HG03460 (cell line): ENCODE measurements at regions not wholly inside any gene's neighbourhood (a gene's known extent, or its start where the extent isn't known, plus 50 kb on each side); places are given as distances from the start of the nearest gene placed in this dataset.
A peak's percentile ranks its signal among the peaks of the same experiment; 100 is the strongest.

Source experiments
- ATAC-seq: cut with Tn5 transposase; IDR thresholded peaks from one replicate; pipeline ENCODE4 v1.9.1; 2021; ENCODE audit not compliant: unreplicated experiment

DNA sequence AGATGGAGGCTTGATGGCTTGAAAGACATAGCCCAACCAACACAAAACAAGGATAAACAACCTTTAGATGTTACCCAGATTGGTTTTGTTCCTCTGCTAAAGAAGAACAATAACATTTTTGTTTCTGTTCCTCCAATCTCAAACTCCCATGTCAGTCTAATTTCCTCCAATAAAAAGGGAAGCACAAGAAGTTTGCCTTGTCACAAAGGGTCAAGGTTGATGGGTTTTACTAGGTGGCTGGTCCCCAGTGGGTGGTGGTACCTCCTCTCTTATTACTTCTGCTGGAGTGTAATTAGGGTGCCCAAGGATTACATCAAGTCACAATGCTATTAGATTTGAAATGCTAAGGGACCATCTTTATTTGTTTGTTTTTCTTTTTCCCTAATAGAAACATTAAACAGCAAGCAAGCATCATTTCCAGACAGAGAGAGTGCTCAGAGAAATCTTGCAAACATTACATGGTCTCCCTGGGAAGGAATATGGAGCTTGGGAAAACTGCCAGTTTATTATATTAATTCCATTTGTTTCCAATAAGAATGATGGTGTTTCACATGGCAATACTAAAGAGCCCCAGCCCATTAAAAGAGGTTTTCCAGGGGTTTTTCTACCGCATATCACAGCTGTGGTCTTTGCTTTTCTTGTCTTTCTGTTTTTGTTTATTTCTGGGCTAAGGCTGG, 78.3 kb upstream of the AOAH start:
- no peak for ATAC-seq

DNA sequence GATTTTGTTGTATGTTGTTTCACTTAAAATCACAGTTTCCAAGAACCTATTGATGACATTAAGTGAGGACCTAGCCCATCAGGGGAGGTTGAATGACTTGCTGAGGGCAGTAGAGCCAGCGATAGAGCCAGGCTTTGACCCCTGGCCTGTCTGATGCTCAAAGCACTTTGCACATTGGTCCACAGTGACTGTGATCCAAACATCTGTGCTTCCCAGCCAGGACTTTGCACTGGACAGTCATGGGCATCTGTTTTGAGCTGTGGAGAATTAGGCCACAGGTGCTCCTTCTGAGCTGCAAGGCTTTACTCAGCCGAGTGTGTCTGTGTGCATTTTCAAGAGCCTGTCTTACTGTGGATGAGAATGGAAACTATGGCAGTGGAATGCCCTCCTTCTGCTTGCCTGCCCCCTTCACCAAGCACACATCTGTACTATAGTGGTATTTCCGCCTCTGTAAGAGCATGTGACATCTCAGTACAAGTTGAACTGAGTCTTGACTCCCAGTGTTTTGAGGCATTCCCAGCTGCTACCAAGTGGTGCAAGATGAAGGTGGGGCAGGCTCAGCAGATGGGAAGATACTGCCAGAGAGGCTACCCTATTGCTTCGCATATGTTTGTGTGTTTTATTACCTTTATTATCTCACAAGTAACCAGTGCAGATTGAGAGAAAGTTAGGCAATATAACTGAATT, 72.7 kb upstream of the AOAH start:
- no peak for ATAC-seq

DNA sequence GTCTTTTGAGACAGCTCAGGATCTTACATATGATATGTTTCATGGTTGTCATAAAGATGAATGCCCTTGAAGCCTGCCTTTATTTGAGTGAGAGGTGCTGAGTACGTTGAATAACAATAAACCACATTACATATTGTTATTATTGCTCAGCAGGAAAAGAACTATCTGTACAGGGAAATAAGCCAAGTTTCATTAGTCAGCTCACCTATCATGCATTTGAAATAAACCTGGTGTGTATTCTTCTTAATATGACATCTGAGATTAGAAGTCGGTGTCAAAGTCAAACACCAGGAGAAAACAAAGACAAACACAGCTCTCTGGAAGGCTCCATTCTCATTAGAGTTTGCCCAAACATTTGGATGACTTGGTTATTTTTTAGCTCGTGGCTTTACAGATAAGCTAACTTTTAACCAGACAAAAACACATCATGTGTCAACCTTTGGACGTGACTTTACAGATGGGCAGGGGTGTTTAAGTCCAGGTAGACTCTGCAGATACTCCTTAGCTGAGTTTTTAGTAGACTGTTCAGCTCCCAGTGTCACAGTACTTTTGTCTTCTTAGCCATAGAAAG, 71.2 kb upstream of the AOAH start:
- ATAC-seq = no peak

DNA sequence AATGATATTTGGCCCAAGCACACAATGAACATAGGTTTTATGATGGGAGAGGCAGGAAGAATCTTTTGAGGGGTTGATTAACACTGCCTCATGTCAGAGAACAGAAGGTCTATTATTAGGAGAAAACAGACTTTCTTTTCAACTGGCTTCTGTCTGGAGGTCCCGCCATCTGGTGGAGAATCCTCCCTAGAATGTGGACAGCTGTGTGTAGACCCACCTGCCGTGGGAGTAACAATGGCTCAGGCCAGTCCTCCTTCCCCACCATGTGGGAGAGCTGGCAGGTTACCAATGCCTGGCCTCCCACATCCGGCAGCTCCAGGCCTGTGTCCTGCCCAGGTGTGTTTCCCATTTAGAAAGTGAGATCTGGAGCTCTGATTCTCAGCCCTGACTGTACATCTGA, 70.4 kb upstream of the AOAH start:
- no peak for ATAC-seq

DNA sequence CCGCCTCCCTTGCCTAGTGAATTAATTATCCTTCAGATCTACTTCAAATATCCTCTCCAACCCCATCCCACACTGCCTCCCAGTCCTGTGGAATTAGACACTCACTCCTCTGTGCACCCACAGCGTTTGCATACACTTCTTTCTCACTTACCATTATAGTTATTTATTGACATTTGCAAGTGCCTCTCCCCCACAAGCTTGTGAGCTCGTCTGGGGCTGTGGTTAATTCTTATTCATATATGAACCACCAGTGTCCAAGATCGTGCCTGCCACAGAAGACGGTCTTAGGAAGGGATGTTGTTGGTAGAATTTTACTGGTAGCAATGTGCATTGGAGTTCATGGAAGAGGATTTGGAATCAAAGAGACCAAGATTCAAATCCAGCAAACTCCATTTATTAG, 68.1 kb upstream of the AOAH start:
- ATAC-seq = peak; percentile 50

DNA sequence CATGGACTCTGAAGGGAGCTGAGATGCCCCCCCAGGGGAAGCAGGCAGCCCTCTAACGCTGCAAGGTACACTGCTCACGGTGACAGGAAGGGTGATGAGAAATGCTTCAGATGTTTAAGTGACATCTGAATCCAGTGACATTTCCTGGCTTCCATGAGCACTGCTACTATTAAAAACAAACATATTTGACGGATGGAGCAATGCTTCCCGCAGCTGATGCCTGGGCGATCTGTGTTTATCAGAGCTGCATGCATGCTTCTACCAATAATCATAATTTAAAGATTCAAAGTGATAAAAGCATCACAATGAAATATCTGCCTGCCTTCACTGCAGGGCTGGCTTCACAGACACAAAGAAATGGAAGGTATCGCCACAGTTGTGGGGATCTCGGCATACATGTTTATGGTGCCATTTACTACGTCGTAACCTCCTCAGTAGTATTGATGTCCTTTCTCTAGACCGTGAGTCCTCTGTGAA, 66.1 kb upstream of the AOAH start:
- no peak for ATAC-seq

DNA sequence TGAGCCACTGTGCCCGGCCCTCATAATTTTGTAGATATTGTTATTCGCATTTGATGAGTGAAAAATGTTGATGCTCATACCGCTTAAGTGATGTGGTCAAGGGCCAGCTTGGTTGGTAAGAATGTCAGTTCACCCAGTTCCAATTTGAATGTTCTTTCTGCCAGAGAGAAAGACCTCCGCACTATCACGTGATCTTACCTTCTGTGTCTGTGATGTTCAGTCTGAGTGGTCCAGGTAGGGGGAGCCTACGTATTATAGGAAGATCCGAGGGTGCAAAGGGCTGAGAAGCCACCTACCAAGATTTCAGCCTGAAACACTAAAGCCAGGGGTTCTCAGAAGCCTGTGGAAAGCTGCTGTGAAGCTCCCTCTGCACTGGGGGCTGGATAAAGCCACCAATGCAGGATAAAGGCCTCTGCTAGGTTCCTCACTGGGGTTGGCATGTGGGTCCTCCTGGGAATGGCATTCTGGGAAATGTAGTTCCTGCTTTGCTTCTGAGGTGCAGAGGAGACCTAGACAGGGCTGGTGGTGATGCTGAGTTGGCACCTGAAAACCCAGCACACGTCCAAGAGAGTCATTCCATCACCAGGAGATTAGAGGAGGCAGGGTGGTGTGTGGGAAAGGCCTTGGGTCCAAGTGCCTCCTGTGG, 64.7 kb upstream of the AOAH start:
- ATAC-seq = no peak

DNA sequence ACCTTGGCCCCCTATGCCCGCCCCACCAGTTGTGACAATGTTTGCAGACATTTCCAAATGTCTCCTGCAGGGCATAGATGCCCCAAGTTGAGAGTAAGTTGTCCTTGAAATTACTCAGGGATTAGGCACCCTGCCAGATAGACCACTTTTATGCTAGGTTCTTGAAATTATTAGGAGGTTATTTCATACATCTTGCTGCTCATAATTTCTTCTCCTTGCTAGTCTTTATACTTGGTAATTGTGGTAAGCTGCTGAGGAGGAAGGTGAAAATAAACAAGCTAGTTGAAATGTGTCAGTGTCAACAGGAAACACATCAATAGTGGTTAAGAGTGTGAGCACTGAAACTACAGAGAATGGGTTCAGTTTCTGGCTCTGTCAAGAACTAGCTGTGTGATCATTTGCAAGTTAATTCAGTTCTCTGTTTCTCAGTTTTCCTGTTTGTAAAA, 63.7 kb upstream of the AOAH start:
- no peak for ATAC-seq

DNA sequence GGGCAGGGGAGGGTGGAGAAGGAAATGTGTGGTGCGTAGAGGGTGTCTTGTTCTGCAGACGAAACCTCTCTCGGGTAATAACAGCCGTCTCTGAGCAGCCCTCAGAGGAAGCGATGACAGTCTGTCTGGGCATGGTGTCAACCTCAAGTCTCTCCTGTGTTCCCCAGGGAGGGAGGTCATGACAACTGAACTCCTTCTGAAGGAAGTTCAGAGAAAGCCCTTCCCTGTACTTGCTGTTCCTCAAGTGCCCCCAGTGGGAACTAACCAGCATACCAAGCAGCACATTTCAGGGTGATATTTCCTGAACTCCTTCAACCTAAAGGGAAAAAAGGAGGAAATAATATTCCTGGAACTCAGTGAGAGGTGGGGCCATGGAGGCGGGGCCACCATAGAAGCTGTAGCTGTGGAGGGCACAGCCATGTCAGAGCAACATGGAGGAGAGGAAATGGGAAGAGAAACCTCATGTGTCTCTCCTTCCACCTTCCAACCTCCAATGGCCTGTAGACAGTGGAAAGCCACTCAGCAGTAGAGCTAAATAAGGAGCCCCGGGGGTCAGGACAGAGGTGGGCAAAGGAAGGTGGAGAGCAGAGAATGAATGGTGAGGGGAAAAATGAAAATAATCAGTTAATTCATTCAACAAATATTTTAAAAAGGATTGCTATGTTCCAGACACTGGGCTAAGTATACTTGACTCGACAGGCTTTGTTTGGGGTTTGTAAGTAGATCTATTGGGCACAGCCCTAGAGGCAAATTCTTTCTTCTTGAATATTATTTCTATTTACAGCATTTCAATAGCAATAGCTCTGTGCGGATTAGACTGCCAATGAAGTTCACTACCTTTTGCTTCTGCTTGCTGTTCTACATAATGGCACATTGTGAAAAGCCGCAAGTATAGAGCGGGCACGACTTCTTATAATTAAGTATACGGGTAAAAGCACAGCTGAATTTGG, 61.0 kb upstream of the AOAH start:
- ATAC-seq = peak; percentile 99

DNA sequence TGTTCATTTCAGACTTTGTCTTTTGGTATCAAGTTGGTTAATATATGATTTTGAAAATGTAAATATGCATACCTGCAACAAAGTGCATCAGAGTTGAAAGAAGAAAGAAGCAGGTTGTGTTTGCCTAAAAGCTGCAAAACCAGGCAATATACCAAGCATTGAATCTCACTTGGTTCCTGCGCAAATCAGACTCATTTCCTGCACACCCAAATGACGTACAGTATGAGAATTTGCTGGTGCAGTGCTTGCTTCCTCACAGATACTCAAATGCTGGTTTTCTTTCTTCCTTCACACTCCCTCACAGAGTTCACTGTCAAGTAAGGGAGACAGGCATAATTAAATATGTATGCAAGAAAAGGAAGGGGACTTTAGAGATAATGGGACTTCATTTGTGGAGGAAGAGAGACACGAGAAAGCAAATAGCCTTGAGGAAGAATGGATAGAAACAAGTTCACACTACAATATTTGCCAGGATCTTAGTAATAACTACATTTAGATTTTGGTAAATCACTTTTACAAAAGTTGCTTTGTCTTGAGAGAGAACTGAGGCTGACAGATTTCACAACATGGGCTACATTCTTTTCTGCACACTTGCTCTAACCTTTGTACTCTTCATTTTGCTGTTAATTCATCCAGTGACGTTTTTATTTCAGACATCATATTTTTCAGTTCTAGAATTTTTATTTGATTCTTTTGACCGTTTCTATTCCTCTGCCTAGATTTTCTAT, 56.9 kb upstream of the AOAH start:
- ATAC-seq = no peak

DNA sequence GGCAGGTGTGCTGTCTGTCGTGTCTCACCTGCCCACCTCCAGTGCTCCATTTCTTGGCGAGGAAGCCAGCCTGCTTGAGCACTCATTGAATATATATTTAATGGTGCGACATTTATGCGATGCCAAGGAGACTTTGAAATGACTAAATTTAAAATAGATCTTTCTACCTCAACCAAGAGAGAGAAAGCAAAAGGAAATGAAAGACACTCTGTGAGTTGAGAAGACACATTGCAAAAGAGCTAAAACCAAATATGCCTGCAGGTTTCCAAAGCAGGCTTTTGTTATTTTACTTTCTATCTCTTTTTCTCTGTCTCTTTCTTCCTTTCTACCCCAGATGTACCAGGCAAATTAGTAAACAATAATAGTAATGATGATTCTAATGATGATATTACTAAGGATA, 53.6 kb upstream of the AOAH start:
- ATAC-seq = no peak

DNA sequence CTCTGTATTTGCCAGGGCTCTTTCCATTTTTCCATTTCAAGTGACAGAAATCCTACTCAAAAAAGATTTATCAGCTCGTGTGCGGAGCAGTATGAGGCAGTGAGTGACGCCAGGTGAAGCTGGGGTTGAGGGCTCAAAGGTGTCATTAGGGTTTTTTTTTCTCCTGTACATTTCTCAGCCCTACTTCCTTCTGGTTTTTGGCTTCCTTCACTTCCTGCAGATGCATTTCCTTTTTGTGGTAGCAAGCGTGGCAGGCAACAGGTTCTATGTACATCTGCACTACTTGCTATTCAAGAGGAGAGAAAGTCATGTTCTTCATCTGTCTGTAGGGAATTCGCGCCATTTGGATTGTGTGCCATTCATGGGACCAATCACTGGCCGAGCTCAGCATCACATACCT, 52.8 kb upstream of the AOAH start:
- no peak for ATAC-seq

DNA sequence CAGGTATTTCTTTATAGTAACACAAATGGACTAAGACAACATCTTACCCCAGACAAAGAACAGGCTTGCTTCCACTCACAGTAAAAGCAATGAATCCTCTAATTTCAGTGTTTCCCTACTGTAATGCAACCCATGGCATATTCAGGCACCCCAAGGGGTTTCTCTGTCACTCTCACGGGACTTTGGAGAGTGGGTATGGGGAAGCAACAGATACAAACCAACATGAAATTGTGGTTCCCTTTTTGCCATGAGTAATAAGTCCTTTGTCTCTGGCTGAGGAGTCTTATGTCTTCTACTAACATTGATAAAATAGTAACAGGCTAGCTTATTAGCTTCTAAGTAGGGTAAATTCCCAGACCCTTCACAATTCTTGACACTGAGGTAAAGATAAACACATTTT, 51.4 kb upstream of the AOAH start:
- ATAC-seq = no peak

DNA sequence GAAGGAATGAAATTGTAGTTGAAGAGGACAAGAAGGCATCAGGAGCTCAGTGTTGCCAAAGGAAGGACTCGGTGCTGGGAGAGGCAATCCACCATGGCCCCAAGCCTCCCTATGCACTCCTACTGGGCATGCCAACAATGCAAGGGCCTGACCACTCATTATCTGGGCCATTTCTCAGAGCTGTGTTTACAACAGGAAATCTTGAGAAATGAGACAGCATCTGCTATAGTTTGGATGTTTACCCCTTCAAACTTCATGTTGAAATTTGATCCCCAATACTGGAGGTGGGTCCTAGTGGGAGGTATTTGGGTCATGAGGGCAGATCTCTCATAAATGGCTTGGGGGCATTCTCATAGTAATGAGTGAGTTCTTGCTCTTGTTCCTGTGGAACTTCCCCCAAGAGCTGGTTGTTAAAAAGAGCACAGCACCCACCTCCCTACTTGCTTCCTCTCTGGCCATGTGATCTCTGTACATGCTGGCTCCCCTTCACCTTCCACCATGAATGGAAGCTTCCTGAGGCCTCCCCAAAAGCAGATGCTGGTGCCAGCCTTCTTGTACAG, 50.8 kb upstream of the AOAH start:
- no peak for ATAC-seq
